ENCODE measurements at regions not wholly inside any gene's neighbourhood (a gene's known extent, or its start where the extent isn't known, plus 50 kb on each side); places are given as distances from the start of the nearest gene placed in this dataset.
"Not testable (repeated sequence)": the region's sequence is repeated elsewhere in the genome, so short reads cannot be mapped to it uniquely, and the experiment has no call there.

DNA sequence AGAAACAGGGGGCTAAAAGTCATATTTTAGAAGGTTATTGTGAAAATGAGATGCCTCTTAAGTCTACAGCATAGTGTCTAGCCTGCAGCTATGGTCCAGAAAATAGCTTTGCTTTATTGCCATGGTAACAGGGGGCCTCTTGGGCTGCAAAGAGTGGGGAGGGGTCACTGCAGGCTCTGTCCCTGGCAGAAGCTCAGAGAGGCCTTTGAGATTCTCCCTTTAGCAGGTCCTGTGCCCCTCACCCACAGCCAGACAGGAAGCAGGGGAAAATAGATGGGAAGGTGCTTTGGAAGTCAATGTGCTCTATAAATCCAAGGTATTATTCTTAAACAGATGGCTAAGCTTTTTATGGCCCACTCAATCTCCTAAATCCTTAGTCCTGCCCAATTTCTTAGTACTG lies 1021.3 kb upstream of the GYPC start:
- no peak for DNase-seq (ENCODE audit: low read depth)

DNA sequence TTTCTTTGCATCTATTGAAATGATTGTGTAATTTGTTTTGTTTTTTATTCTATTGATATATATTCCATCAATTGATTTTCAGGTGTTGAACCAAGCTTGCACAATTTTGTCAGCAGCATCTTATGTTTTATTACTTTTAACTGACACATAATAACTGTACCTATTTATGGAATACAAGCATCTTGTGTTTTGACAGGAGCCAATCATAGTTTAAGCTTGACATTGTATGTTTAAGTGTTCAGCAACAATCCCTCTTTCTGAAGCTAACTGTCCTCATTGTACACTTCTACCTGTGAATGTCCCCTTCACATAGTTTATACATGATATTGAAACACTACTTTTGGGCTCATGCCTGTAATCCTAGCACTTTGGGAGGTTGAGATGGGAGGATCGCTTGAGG lies 1017.6 kb upstream of the GYPC start:
- DNase-seq (ENCODE audit: low read depth) = no peak

DNA sequence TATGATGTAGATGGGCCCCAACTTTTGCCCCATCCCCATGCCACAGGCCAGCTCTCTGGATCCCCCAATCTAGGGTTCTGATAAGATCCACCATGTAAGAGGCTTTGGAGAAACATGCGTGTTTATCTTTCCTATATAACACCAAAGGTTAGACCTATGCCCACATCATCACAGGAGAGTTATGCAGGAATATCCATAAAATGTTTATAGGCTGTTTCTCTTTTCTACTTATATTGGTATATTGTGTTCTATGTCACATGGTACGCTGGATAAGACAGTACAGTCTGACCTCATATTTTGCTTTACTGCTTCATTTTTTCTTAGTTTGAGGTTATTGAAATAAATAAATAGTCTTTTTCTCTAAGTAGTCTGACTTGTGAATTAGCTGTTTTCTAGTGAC lies 1013.9 kb upstream of the GYPC start:
- no peak for DNase-seq (ENCODE audit: low read depth)

DNA sequence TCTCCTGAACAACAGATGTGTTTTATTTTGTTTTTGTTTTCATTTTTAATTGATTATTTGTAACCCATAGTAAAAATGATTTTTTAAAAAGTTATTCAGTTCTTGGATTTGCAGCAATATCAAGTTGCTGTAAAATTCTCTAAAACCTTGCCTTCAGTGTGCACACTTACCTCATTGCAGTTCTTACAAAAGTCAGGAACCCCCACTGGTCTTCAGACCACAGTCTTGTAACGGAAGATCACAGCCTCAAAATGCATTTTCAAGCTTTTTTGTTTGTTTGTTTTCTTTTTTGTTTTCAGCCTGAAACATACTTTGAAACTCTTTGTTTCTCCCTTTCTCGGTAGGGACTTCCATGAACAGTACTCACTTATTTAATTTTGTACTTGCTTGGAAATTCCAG lies 1012.8 kb upstream of the GYPC start:
- DNase-seq (ENCODE audit: low read depth) = no peak

DNA sequence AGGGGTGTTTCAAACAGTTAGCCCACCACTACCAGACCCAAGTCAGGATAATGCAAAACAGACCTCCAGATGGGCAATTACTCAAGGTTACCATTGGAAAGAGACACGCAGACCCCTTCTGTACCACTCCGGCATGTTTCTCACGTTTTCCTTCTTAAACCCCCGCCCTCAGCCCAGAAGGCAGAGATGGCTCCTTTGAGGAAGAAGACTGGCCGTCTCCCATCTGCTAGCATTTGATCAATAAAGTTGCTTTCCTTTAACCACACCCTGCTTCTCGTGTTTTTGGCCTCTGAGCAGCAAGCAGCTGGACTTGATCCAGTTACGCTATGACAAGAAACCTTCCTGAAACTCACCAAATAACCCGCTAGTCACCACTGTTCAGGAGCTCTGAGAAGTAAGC lies 1012.4 kb upstream of the GYPC start:
- no peak for DNase-seq (ENCODE audit: low read depth)

DNA sequence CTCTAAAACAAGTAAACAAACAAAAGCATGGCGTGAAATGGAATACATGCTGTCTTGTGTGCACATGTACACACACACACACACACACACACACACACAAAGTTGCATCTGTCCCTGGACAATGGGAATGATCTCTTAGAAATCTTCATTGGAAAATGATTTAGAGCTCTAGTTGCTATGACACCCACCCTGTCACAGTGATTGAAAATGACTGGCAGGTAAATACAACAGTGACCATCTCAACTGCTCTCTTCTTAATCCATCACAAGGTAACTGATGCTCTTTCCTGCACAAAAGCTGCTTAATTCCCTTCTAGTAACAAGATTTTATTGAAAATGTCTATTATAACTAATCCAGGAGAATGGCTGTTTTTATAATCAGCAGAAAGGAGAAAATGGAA lies 1011.7 kb upstream of the GYPC start:
- no peak for DNase-seq (ENCODE audit: low read depth)

DNA sequence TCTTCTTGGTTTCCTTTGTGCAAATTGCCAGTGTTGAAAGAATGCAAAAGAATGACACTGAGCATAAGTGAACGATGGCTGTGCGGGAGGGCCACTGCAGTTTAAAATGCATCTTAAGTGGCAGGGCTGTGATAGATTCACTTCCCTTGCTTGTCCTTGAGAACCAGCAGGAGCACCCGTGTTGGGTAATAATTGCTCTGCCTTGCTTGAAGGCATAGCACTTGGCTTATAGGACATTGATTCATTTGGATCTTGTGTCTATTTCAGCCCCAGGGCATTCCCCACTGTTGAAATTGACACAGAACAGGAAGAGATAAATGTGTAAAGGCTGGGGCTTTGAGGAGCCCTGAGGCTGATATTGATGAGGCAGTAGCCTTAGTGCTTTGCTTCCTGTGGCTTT lies 1003.7 kb upstream of the GYPC start:
- no peak for DNase-seq (ENCODE audit: low read depth)

DNA sequence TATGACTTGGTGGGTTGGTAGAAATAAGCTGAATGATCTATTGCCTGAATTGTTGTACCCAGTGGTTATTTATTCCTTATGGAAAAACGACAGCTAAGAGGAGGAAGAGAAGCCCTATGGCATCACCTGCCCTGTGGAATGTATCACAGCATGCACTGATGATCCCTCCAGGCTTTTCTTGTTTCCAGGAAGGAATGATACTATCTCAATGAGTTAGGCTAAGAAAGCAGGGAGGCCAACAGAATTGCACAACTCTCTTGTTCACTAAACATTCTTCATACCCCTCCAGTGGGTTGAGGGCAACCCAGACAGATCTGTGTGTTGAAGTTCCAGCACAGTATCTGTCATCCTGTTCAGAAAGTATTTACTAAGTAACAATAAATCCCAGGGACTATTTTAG lies 1001.7 kb upstream of the GYPC start:
- no peak for DNase-seq (ENCODE audit: low read depth)

DNA sequence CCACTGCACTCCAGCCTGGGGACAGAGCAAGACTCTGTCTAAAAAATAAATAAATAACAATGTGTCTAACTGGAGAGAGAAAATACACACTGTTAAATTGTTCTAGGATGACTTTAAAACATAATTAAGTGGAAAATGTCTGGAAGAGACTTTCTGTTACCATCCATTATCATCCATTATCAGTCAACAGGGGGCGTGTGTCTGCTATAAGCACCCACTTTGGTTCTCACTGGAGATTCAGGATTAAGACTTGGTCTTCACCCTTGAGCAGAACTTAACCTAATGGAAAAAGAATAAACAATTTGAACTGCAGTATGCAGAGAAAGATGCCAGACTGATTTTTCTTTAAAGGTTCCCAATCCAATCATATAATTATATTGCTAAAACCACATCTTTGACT lies 999.8 kb upstream of the GYPC start:
- no peak for DNase-seq (ENCODE audit: low read depth)

DNA sequence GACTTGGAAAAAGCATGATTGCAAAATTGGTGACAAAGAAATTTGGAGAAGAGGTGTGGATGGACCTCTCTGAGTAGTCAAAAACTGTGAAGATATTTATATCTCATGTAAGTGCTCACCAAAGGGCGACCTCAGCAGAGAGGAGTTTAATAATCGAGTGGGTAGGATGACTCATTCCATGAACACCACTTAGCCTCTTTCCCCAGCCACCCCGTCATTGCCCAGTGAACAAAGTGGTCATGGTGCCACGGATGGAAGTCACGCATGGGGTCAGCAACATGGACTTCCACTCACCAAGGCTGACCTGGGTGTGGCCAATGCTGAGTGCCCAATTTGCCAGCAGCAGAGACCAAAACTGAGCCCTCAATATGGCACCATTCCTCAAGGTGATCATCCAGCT lies 997.4 kb upstream of the GYPC start:
- no peak for DNase-seq (ENCODE audit: low read depth)

DNA sequence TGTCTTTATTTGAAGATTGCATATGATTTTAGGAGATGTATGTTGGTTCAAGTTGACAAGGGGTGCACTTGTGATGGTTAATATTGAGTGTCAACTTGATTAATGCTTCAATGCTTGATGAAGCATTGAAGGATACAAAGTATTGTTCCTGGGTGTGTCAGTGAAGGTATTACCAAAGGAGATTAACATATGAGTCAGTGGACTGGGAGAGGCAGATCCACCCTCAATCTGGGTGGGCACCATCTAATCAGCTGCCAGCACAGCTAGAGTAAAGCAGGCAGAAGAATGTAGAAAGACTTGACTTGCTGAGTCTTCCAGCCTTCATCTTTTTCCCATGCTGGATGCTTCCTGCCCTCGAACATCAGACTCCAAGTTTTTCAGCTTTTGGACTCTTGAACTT lies 995.6 kb upstream of the GYPC start:
- DNase-seq (ENCODE audit: low read depth) = not testable (repeated sequence)

DNA sequence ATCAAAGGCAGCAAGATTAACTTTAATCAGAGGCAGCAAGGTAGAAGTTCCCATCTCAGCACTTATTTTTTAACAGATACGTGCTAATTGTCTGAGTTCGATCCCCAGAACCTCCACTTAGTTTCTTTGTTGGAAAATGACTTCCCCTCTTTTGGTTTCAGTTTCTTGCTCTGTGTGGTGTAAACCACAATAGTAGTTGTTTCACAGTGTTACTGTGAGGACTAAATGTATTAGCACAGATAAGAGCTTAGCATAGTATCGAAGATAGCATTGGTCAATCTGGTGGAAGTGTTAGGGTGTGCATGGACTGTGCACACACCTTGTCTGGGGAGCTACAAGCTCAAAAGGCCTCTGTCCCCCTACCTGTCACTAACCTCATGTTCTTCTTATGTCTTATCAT lies 988.3 kb upstream of the GYPC start:
- DNase-seq (ENCODE audit: low read depth) = no peak

DNA sequence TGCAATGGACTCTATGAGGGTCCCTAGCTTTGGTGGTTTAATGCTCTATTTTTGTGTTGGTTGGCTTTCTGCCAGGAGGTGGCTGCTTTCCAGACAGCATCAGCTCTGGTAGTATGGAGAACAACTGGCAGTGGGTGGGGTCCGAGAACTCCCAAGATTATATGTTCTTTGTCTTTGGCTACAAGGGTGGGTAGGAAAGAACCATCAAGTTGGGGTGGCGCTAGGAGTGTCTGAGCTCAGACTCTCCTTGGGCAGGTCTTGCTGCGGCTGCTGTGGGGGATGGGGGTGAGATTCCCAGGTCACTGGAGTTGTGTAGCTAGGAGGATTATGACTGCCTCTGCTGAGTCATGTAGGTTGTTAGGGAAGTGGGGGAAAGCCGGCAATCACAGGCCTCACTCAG lies 976.1 kb upstream of the GYPC start:
- DNase-seq (ENCODE audit: low read depth) = no peak

DNA sequence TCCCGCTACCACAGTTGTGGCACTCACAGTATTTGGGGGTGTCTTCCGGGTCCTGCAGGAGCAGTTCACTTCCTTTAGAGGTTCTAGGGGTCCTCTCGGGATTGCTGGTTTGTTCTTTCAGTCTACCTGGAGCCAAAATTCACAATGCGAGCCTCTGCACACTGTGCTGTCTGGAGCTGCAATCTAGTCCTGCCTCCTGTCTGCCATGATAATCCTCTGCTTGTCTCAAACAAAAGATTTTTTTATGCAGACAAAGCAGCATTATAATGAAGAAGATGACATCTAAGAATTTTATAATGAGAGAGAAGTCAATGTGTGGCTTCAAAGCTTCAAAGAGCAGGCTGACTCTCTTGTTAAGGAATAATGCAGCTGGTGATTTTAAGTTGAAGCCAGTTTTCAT lies 975.1 kb upstream of the GYPC start:
- no peak for DNase-seq (ENCODE audit: low read depth)

DNA sequence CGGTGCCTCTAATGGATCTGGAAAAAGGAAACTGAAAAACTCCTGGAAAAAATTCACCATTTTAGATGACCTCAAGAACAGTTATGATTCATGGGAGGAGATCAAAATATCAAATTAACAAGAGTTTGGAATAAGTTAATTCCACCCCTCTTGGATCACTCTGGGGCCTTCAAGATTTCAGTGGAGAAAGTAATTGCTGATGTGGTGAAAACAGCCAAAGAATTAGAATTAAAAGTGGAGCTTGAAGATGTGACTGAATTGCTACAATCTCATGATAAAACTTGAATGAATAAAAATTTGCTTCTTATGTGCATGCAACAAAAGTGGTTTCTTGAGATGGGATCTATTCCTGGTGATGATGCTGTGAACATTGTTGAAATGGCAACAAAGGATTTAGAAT lies 974.4 kb upstream of the GYPC start:
- DNase-seq (ENCODE audit: low read depth) = no peak

DNA sequence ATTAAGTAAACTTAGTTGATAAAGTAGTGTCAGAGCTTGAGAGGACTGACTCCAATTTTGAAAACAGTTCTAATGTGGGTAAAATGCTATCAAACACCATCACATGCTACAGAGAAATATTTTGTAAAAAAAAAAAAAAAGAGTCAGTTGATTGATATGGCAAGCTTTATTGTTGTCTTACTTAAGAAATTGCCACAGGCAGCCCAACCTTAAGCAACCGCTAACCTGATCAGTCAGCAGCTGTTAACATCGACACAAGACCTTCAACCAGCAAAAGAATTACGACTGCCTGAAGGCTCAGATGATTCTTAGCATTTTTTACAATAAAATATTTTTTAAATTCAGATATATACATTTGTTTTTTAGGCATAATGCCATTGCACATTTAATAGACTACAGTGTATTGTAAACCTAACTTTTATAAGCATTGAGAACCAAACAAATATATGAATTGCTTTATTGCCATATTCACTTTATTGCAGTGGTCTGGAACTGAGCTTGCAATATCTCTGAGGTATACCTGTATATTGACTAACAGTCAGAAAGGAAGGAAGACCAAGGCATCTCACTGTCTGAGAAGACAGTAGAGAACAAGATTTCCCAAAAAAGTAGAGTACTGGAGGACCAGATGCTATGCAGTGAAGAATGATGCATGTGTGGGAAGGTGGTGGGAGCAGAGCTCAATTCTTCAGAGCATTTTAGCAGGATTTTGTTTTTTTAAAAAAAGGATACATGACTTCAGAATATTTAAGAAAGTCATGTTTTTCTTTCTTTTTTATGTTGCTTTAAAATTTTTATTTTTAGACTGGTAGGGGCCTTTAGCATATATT lies 973.8 kb upstream of the GYPC start:
- no peak for DNase-seq (ENCODE audit: low read depth)

DNA sequence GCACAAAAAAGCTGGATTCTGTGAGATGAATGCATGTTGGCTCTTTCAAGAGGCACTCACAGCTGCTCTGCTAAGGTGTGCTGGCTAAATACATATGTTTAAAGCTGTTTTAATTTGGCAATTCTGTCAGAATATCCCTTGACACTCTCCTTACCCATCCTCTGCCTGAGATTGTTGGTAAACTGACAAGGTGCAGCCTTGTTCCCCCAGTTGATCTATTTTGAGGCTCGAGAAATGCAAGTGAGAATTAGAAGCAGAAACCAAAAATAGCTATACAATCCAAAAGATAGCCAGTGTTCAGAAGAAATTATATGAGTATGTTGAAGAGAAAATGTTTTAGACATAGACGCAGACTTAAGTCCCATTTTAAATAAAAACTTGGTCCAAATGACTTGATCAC lies 971.7 kb upstream of the GYPC start:
- no peak for DNase-seq (ENCODE audit: low read depth)

DNA sequence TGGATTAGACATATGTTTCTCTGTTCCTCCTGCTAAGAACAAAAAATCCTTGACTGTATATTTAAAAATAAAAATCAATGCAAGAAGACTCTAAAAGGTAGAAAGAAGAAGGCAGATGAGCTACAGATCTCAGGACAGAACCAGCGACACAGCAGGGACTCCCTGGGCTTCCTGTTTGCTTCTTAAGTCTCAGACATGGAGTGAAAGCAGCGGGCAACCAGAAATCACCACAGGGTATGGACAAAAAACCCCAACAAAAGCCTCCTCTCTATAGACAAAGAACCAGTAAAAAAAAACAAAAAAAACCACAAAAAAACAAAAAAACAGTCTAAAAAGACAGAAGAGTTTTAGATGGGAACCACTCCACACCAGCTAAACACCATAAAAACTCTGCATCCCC lies 971.0 kb upstream of the GYPC start:
- no peak for DNase-seq (ENCODE audit: low read depth)

DNA sequence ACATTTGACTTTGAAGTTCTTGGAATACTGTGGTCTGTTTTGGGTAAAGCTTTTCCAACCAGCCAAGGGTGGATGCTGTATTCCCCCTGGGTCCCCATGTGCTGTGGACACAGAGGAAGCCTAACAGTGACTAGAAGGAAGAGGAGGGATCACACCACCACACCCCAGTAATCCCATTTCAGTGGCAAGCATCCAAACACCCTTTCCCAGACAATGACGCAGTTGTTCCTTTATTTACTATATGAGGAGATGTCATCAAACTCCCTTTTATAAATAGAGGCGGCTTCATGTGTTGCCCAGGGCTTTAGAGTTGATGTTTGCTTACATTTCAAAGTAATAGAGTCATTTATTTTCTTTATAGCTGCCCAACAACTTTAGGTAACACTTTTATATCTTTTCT lies 959.4 kb upstream of the GYPC start:
- no peak for DNase-seq (ENCODE audit: low read depth)

DNA sequence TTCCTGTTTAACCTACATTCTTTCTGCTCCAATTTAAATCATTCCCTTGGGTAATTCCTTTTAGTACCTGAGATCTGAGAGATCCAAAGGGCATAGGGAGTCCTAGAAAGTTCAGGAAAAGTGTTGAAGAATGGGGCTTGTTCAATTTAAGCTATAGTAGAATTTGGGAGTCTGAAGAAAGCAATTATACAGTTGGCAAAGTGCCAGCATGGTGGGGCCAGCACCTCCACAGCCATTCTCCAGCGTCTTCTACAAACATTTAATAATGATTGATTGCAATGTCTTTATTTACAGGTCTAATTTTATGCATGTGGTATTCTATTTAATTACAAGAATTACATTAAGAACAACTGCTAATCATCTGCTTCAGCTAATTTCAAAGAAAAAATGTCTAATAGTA lies 957.7 kb upstream of the GYPC start:
- no peak for DNase-seq (ENCODE audit: low read depth)

DNA sequence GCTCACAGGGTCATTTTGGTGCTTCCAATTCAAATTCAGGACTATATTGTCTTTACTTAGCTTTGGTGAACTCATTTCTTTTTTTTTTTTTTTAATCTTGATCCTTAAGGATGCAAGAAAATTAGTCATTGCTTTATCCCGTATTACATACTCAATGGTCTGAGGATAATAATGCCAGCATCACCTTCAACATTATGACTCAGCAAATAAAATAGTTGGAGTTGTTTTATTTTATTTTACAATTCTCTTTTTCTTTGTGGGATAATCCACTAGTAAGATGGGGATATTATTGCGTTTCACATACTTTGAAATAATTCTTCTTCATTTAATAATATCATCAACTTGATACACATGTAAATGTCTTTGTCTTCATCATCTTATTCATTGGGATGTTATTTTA lies 954.9 kb upstream of the GYPC start:
- DNase-seq (ENCODE audit: low read depth) = no peak

DNA sequence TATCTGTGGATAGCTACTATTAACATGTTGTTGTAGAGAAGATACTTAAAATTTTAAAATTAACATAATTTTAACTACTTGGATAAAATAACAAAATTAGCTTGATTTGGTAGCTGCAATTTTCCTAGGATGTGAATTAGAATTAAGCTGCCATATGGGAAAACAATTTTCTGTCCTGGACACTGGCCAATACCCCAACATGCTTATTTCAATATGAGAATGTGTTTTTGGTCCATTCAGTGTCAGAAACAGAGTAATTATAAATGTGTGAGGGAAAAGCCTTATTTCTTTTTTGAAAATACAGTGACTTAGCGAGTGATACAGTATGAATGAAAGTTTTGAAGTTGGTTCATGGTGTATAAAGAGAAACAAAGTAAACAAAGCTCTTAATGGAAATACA lies 948.3 kb upstream of the GYPC start:
- no peak for DNase-seq (ENCODE audit: low read depth)

DNA sequence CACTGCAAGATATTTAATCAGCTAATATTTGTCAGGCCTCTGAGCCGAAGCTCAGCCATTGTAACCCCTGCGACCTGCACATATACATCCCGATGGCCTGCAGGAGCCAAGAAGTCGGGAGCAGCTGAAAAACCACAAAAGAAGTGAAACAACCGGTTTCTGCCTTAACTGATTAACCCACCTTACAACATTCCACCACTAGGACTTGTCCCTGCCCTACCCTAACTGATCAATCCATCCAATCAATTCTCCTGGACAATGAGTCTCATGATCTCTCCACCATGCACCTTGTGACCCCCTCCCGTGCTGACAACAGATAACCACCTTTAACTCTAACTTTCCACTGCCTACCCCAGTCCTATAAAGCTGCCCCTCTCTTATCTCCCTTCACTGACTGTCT lies 945.4 kb upstream of the GYPC start:
- no peak for DNase-seq (ENCODE audit: low read depth)

DNA sequence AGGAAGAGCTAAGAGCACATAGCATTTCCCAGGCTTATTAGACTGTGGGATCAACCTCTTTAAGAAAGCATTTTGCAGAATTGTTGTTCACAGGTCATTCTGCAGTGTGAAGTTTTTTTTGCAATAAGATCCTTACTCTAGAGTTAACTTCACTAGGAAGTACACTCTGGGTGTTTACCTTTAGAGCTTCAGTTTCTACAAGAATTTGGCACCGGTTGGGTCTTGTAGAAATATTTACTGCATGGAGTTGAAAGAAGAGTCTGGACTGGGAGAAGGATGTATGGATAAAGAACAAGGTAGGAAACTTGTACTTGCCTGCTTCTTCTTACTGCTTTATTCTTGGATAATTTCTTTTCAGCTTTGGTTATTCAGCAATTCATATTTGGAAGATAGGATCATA lies 944.9 kb upstream of the GYPC start:
- no peak for DNase-seq (ENCODE audit: low read depth)

DNA sequence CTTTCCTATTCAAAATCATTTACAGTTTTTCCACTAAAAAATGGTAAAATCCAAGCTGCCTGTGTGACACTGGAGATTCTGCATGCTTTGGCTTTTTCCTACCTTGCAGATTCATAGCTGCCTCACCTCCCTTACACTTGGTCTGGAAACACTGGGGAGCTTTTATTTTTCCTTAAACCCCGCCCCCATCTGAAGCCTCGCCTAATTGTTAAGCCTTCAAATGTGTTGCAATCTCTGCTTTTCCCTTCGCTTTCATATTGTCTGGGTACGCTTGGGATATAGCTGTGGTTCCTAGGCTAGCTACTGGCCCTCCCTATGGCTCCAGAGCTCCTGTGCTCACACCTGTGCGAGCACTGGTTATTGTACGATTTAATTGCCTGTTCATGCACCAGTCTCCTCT lies 942.4 kb upstream of the GYPC start:
- DNase-seq (ENCODE audit: low read depth) = no peak
